ENCODE measurements at regions not wholly inside any gene's neighbourhood (a gene's known extent, or its start where the extent isn't known, plus 50 kb on each side); places are given as distances from the start of the nearest gene placed in this dataset.

DNA sequence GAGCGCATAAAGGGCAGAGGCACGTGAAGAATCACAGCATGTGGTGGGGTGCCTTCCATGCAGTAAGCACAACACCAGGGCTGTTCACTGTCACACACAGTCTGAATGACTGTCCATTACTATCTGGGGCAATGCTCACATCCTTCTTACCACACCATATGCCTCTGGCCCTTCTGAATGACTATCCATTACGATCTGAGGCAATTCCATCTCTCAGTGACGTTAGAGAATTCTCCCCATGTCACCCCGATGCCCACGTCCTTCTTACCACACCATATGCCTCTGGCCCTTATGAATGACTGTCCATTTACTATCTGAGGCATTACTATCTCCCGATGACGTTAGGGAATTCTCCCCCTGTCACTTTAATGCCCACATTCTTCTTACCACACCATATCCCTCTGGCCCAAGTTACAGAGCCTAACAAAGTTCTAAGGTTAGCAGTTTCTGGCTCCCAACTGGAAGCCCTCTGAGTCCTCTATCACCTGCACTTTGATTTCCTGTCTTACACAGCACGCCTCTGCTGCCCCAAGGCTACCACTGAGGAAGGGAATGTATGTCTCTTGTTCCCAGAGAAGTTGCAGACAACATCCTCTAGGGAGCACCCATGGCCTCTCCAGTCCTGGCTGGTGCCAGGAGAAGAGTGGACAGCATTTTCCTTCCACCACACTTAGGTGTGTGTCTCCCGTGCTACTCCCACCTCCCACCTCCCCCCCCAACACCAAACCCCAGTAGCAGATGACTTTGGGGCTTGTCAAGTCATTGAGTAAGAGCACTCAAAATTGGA, 154.8 kb downstream of the COG6 start:
- H3K36me3 ChIP-seq (ENCODE audit: control insufficient read depth in 1 of 2, insufficient read depth in 2 of 2, low read depth in 1 of 2, low read length in 2 of 2), result no peaks in the 10 kb centered on the region
- DNase-seq, result no peak
- H3K4ac ChIP-seq (ENCODE audit: low read depth in 1 of 2, low read length in 2 of 2), result no peak overlapping the region
- no peak overlapping the region for H3K14ac ChIP-seq (ENCODE audit: low read length in 2 of 2)
- no peak overlapping the region for H4K91ac ChIP-seq (ENCODE audit: low read length)
- no peaks in the 10 kb centered on the region for H3K9me3 ChIP-seq (ENCODE audit: control insufficient read depth, low read length)
- H3K9ac ChIP-seq (ENCODE audit: low read length), result no peak overlapping the region
- no peak overlapping the region for H3K4me2 ChIP-seq (ENCODE audit: low read length, poor library complexity, severe bottlenecking)
- H3K23ac ChIP-seq (ENCODE audit: low read length in 2 of 2), result no peak overlapping the region
- no peak overlapping the region for H2BK120ac ChIP-seq (ENCODE audit: low read depth, low read length)
- WGBS, result 86% methylated on average over 9 of the region's 10 CpGs
- H3K79me1 ChIP-seq (replicated peaks; ENCODE audit: low read length, poor library complexity, severe bottlenecking), result no peaks in the 10 kb centered on the region
- no peak overlapping the region for H4K8ac ChIP-seq (ENCODE audit: low read length)
- H3K27ac ChIP-seq (ENCODE audit: low read length, poor library complexity, severe bottlenecking), result no peak overlapping the region
- no peak overlapping the region for H3K18ac ChIP-seq (ENCODE audit: low read depth in 1 of 2, low read length in 2 of 2)
- no peak overlapping the region for H2BK5ac ChIP-seq (ENCODE audit: low read depth, low read length, poor library complexity, severe bottlenecking)
- H2AK5ac ChIP-seq (ENCODE audit: low read length, severe bottlenecking), result no peak overlapping the region
- no peaks in the 10 kb centered on the region for H3K4me1 ChIP-seq (ENCODE audit: control insufficient read depth, insufficient read depth, low read depth, low read length)
- H3K27me3 ChIP-seq (ENCODE audit: control insufficient read depth in 1 of 2, insufficient read depth in 1 of 2, low read length in 2 of 2), result no peaks in the 10 kb centered on the region
- H2AFZ ChIP-seq (ENCODE audit: low read depth, low read length), result no peak overlapping the region
- H2BK15ac ChIP-seq (ENCODE audit: low read depth, poor library complexity, severe bottlenecking), result no peak overlapping the region
- H2BK12ac ChIP-seq (ENCODE audit: low read length in 2 of 2), result no peak overlapping the region
- H3K4me3 ChIP-seq (ENCODE audit: insufficient read depth in 1 of 2, low read depth in 1 of 2, low read length in 2 of 2), result no peak overlapping the region

DNA sequence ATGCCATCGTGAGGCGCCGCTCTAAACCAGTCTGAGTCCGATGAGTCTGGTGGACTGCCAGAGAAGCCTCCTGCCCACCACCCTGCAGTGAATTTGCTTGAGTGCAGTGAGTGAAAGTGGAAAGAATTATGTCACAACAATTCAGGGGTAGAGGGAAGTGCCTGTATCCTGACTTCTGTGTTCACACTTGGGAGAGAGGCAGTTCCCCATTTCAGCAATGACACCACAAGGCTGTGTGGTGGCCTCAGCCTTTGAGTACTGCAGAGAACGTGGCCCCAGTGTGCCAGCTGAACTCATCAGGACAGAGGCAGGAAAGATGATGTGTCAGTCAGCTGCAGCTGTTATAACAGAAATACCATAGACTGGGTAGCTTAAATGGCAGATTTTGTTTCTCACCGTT, 155.6 kb downstream of the COG6 start:
- WGBS, result 82% methylated on average over 6 of the region's 6 CpGs
- H4K8ac ChIP-seq (ENCODE audit: low read length), result no peak overlapping the region
- H2AK5ac ChIP-seq (ENCODE audit: low read length, severe bottlenecking), result no peak overlapping the region
- no peak overlapping the region for H2BK15ac ChIP-seq (ENCODE audit: low read depth, poor library complexity, severe bottlenecking)
- no peaks in the 10 kb centered on the region for H3K27me3 ChIP-seq (ENCODE audit: control insufficient read depth in 1 of 2, insufficient read depth in 1 of 2, low read length in 2 of 2)
- no peaks in the 10 kb centered on the region for H3K9me3 ChIP-seq (ENCODE audit: control insufficient read depth, low read length)
- H2BK5ac ChIP-seq (ENCODE audit: low read depth, low read length, poor library complexity, severe bottlenecking), result no peak overlapping the region
- H2AFZ ChIP-seq (ENCODE audit: low read depth, low read length), result no peak overlapping the region
- H3K36me3 ChIP-seq (ENCODE audit: control insufficient read depth in 1 of 2, insufficient read depth in 2 of 2, low read depth in 1 of 2, low read length in 2 of 2), result no peaks in the 10 kb centered on the region
- H3K79me1 ChIP-seq (replicated peaks; ENCODE audit: low read length, poor library complexity, severe bottlenecking), result no peaks in the 10 kb centered on the region
- H3K9ac ChIP-seq (ENCODE audit: low read length), result no peak overlapping the region
- no peak overlapping the region for H2BK120ac ChIP-seq (ENCODE audit: low read depth, low read length)
- H3K18ac ChIP-seq (ENCODE audit: low read depth in 1 of 2, low read length in 2 of 2), result no peak overlapping the region
- no peak overlapping the region for H2BK12ac ChIP-seq (ENCODE audit: low read length in 2 of 2)
- no peak overlapping the region for H3K4me3 ChIP-seq (ENCODE audit: insufficient read depth in 1 of 2, low read depth in 1 of 2, low read length in 2 of 2)
- no peak overlapping the region for H3K14ac ChIP-seq (ENCODE audit: low read length in 2 of 2)
- DNase-seq, result no peak
- no peak overlapping the region for H3K4me2 ChIP-seq (ENCODE audit: low read length, poor library complexity, severe bottlenecking)
- H4K91ac ChIP-seq (ENCODE audit: low read length), result no peak overlapping the region
- H3K23ac ChIP-seq (ENCODE audit: low read length in 2 of 2), result no peak overlapping the region
- H3K4ac ChIP-seq (ENCODE audit: low read depth in 1 of 2, low read length in 2 of 2), result no peak overlapping the region
- H3K4me1 ChIP-seq (ENCODE audit: control insufficient read depth, insufficient read depth, low read depth, low read length), result no peaks in the 10 kb centered on the region
- no peak overlapping the region for H3K27ac ChIP-seq (ENCODE audit: low read length, poor library complexity, severe bottlenecking)

DNA sequence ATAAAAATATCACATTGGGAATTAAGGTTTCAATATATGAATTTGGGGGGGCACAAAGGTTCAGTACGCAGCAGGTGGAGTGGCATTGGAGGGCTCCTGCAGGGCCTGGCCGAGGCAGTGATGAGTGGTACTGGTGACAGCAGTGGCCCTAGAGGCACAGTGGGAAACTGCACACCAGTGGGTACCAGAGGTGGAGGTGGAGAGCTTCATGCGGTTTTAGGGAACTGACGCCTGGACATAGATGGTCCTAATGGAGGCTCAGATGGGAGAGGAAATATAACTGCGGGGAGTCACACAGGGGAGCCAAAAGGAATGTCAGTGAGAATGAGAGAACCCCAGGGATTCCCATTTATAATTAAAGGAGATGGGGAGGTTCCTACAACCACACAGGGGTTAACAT, 156.2 kb downstream of the COG6 start:
- Histone ChIP-seq H2BK12ac (ENCODE audit: low read length in 2 of 2) (no peak overlapping the region), H2AK5ac (ENCODE audit: low read length, severe bottlenecking) (no peak overlapping the region), H2BK15ac (ENCODE audit: low read depth, poor library complexity, severe bottlenecking) (no peak overlapping the region), H4K91ac (ENCODE audit: low read length) (no peak overlapping the region), H3K36me3 (ENCODE audit: control insufficient read depth in 1 of 2, insufficient read depth in 2 of 2, low read depth in 1 of 2, low read length in 2 of 2) (no peaks in the 10 kb centered on the region), H2BK120ac (ENCODE audit: low read depth, low read length) (no peak overlapping the region), H4K8ac (ENCODE audit: low read length) (no peak overlapping the region), H3K18ac (ENCODE audit: low read depth in 1 of 2, low read length in 2 of 2) (no peak overlapping the region), H3K14ac (ENCODE audit: low read length in 2 of 2) (no peak overlapping the region), H3K79me1 (replicated peaks; ENCODE audit: low read length, poor library complexity, severe bottlenecking) (no peaks in the 10 kb centered on the region), H3K27me3 (ENCODE audit: control insufficient read depth in 1 of 2, insufficient read depth in 1 of 2, low read length in 2 of 2) (no peaks in the 10 kb centered on the region), H3K4me3 (ENCODE audit: insufficient read depth in 1 of 2, low read depth in 1 of 2, low read length in 2 of 2) (no peak overlapping the region), H3K23ac (ENCODE audit: low read length in 2 of 2) (no peak overlapping the region), H3K9ac (ENCODE audit: low read length) (no peak overlapping the region), H2AFZ (ENCODE audit: low read depth, low read length) (no peak overlapping the region), H3K4me1 (ENCODE audit: control insufficient read depth, insufficient read depth, low read depth, low read length) (no peaks in the 10 kb centered on the region), H2BK5ac (ENCODE audit: low read depth, low read length, poor library complexity, severe bottlenecking) (no peak overlapping the region), H3K4me2 (ENCODE audit: low read length, poor library complexity, severe bottlenecking) (no peak overlapping the region), H3K27ac (ENCODE audit: low read length, poor library complexity, severe bottlenecking) (no peak overlapping the region), H3K9me3 (ENCODE audit: control insufficient read depth, low read length) (no peaks in the 10 kb centered on the region), H3K4ac (ENCODE audit: low read depth in 1 of 2, low read length in 2 of 2) (no peak overlapping the region)
- WGBS, result 93% methylated on average over 5 of the region's 5 CpGs
- DNase-seq, result no peak

DNA sequence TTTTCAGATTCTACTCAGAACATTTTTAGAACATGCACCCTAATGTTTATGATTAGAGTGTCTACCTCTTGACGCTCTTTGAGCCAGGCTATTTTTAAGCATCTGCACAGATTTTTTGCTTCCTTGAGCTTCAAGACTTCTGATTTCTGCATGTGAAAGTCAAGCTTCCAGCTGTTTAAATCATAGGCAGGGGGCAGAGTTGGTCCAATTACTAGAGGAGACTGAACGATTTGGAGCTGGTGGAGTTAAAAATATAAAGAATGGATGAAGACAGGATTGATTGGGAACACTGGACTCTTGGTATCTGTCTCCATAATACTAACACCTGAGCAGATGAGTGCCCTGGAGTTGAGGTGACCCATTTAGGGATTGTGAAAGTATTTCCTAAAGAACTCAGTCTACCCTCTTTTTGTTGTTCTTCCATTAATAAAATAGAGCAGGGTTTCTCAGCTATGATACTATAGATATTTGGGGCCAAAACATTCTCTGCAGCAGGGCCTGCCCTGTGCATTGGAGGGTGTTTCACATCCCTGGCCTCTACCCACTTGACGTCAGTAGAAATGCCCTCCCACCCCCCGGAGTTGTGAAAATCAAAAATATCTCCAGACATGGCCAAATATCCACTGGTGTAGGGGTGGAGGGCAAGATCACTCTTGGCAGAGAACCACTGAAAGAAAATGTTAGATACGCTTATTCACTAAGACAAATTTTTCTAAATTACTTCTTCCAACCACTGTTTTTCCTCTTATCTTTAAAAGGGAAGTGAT, 160.1 kb downstream of the COG6 start:
- no peak overlapping the region for H3K23ac ChIP-seq (ENCODE audit: low read length in 2 of 2)
- H3K9ac ChIP-seq (ENCODE audit: low read length), result no peak overlapping the region
- no peak overlapping the region for H3K27ac ChIP-seq (ENCODE audit: low read length, poor library complexity, severe bottlenecking)
- H2BK120ac ChIP-seq (ENCODE audit: low read depth, low read length), result no peak overlapping the region
- no peak overlapping the region for H4K91ac ChIP-seq (ENCODE audit: low read length)
- H2BK5ac ChIP-seq (ENCODE audit: low read depth, low read length, poor library complexity, severe bottlenecking), result no peak overlapping the region
- no peak overlapping the region for H2AFZ ChIP-seq (ENCODE audit: low read depth, low read length)
- H3K9me3 ChIP-seq (ENCODE audit: control insufficient read depth, low read length), result no peaks in the 10 kb centered on the region
- H3K4ac ChIP-seq (ENCODE audit: low read depth in 1 of 2, low read length in 2 of 2), result no peak overlapping the region
- H2AK5ac ChIP-seq (ENCODE audit: low read length, severe bottlenecking), result no peak overlapping the region
- H3K4me3 ChIP-seq (ENCODE audit: insufficient read depth in 1 of 2, low read depth in 1 of 2, low read length in 2 of 2), result no peak overlapping the region
- H3K14ac ChIP-seq (ENCODE audit: low read length in 2 of 2), result no peak overlapping the region
- H3K4me1 ChIP-seq (ENCODE audit: control insufficient read depth, insufficient read depth, low read depth, low read length), result no peaks in the 10 kb centered on the region
- no peaks in the 10 kb centered on the region for H3K27me3 ChIP-seq (ENCODE audit: control insufficient read depth in 1 of 2, insufficient read depth in 1 of 2, low read length in 2 of 2)
- H2BK15ac ChIP-seq (ENCODE audit: low read depth, poor library complexity, severe bottlenecking), result no peak overlapping the region
- DNase-seq, result no peak
- WGBS, result 88% methylated on average over 2 of the region's 5 CpGs
- no peak overlapping the region for H2BK12ac ChIP-seq (ENCODE audit: low read length in 2 of 2)
- H3K79me1 ChIP-seq (replicated peaks; ENCODE audit: low read length, poor library complexity, severe bottlenecking), result no peaks in the 10 kb centered on the region
- no peak overlapping the region for H4K8ac ChIP-seq (ENCODE audit: low read length)
- no peak overlapping the region for H3K4me2 ChIP-seq (ENCODE audit: low read length, poor library complexity, severe bottlenecking)
- H3K18ac ChIP-seq (ENCODE audit: low read depth in 1 of 2, low read length in 2 of 2), result no peak overlapping the region
- H3K36me3 ChIP-seq (ENCODE audit: control insufficient read depth in 1 of 2, insufficient read depth in 2 of 2, low read depth in 1 of 2, low read length in 2 of 2), result no peaks in the 10 kb centered on the region
